GM13977 (cell line): ENCODE measurements at regions not wholly inside any gene's neighbourhood (a gene's known extent, or its start where the extent isn't known, plus 50 kb on each side); places are given as distances from the start of the nearest gene placed in this dataset.
"Not testable (repeated sequence)": the region's sequence is repeated elsewhere in the genome, so short reads cannot be mapped to it uniquely, and the experiment has no call there.

ENCODE experiments used
- DNase-seq: peaks from one replicate; pipeline ENCODE4 v3.0.0; 2012; ENCODE audit warnings: low spot score
- in situ Hi-C: fragments of 300-500 bp; cut with MboI; formaldehyde crosslinking; loops from one replicate; pipeline ENCODE4 v1.12.0; 2022; ENCODE audit warnings: low sequenced_read_pairs, low pct_unique_long_range_greater_than_20kb, mixed read lengths, inconsistent platforms; ENCODE audit not compliant: unreplicated experiment
- TF ChIP-seq, protein P1 (sequence below): IDR thresholded peaks from 2 replicates; pipeline ENCODE4 v1.5.1; 2012; ENCODE audit warnings: mild to moderate bottlenecking, control low read depth; ENCODE audit not compliant: insufficient read depth; ENCODE audit errors: extremely low read depth, missing control alignments

DNA sequence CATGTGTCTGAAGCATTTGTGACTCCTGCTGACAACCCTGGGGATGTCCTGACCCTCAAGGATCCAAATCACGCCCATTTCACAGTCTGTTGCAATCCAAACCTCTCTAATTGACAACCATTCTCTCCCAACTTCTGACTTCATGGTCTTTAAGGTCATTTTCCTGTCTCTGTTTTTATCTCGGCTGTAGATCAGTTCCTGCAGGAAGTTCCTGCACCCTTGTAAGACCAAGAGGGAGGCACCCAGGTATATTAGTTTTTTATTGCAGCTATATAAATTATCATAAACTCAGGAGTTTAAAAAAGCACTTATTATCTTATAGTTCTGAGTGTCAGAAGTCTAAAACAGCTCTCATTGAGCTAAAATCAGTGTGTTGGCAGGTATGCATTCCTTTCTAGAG is 166.8 kb downstream of the BTBD3 start:
- in situ Hi-C loops = no loop called here
- TF ChIP-seq, protein P1, sequence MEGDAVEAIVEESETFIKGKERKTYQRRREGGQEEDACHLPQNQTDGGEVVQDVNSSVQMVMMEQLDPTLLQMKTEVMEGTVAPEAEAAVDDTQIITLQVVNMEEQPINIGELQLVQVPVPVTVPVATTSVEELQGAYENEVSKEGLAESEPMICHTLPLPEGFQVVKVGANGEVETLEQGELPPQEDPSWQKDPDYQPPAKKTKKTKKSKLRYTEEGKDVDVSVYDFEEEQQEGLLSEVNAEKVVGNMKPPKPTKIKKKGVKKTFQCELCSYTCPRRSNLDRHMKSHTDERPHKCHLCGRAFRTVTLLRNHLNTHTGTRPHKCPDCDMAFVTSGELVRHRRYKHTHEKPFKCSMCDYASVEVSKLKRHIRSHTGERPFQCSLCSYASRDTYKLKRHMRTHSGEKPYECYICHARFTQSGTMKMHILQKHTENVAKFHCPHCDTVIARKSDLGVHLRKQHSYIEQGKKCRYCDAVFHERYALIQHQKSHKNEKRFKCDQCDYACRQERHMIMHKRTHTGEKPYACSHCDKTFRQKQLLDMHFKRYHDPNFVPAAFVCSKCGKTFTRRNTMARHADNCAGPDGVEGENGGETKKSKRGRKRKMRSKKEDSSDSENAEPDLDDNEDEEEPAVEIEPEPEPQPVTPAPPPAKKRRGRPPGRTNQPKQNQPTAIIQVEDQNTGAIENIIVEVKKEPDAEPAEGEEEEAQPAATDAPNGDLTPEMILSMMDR = no peak
- DNase-seq = no peak

DNA sequence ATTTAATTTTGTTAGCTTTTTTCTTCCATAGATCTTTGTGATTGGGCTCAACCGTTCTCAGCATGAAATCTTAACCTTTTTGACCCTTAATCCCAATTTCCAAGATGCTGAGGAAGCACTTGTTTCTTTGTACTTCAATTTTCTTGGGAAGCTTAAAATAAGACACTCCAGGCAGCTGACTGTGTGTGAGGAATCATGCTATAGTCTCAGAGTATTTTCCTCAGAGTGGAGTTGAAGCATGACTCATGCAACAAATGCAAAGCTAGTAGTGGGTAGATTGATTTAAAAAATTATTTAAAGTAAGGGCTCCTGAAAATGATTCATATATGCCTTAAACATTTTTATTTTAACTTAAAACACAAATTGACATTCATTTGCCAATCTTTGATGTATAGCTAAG is 168.7 kb downstream of the BTBD3 start:
- in situ Hi-C loops = no loop called here
- DNase-seq = no peak
- TF ChIP-seq, protein P1 = no peak

DNA sequence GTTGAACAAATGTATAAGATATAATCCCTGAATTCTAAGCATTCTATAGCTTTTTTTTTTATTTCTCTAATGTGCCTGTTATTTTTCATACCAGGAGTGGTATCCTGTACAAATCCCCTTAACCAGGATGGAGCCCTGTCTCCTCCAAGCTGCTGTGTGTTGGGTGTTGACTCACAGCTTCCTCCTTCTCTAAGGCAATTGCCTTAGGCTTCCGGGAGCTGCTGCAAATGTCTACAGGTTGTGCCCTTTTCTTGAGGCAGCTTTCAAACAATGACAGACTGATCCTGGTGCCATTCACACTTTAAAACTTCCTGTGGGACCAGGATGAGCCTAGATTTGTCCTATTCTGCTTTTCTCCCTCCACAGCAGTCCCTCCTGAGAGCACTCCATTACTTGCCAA is 173.2 kb downstream of the BTBD3 start:
- TF ChIP-seq, protein P1 = no peak
- in situ Hi-C loops = no loop called here
- no peak for DNase-seq

DNA sequence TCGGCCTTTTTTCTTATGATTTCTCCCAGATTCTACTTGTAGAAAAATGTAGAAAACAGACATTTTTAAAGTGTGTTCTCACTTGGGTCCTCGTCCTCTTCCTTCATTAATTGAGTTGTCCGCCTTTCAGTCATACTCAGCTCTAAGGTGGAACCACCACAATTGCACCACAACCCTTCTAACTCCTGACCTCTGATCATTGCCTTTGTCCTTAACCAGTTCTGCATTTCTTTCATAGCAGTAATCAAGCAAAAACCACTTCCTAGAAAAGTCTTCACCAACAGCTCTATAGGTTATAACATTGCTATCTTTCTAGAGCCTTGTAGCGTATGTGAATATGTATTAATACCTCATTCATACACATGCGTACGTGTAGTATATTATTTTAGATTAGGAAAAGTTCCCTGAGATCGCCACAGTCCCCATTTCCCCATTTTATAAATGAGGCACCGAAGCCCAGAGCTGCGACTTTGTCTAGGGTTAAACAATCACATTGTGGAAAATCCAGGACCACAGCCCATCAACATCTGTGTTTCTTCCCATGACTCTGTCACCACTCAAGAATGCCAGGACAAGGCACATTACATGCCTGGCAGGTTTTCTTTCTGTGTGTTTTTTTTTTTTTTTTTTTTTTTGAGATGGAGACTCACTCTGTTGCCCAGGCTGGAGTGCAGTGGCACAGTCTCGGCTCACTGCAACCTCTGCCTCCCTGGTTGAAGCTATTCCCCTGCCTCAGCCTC is 175.5 kb downstream of the BTBD3 start:
- no peak for DNase-seq
- TF ChIP-seq, protein P1 = no peak
- in situ Hi-C loops = no loop called here

DNA sequence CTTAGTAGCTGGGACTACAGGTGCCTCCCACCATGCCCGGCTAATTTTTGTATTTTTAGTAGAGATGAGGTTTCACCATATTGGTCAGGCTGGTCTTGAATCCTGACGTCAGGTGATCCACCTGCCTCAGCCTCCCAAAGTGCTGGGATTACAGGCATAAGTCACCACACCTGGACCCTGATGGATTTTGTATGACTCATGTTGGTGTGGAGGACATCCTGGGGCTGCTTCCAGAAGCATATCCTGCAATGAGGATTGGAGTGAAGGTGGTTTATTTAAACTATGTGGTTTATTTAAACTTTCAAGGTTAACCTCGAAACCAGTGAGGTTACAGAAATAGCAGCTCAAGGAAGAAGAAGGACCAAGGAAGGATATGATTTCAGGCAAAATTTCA is 176.1 kb downstream of the BTBD3 start:
- DNase-seq, in situ Hi-C loops: not testable (repeated sequence)

DNA sequence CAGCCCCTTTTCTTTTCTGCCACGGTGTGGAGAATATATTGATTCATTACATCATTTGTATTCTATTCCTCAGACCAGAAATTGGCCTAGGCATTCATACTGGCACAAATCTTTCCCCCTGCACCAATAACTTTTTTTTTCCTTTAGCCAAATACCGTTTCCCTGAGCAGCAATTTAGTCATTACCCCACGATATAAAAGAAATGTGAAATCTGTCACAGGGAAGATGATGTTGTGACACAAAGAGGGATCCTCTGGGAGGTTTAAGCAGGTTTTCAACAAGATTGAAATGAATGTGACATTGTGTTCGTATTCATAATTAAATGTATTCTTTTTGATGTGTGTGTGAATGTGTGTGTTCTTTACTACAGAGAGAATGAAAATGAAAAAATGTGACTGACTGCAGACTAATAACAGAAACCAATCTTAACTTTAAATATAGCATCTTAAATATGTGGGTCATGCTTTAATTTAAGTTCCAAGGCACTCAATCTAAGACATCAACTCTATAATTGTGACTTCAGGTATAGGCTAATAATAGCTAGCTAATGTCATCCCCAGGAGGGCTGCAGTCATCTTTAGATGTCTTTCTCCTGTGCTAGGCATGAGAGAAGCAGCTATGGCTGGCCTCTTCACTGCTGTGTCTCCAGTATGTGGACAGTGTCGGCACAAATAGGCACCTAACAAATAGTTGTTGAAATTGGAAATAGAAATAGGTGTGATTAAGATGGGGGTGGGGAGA is 177.7 kb downstream of the BTBD3 start:
- no peak for DNase-seq
- in situ Hi-C loops = no loop called here
- TF ChIP-seq, protein P1 = no peak

DNA sequence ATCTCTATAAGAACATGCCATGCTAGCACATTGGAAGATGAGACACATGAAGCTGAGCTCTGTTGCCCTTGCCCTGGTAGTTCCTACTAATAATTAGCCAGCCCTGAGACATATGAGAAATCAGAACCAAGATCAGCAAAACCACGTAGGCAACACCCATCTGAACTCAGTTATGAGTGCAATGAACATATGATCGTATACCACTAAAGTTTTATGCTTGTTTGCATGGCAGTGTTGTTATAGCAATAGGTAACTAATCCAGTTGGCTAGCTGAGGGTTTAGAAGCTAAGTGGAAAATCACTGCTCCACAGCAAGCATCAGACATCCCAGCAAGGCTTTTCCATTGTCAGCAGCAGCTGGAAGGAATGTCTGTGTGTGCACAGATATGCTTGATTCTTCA is 180.7 kb downstream of the BTBD3 start:
- in situ Hi-C loops = no loop called here
- TF ChIP-seq, protein P1 = no peak
- DNase-seq = no peak
